HG02938 (cell line): ENCODE measurements at regions not wholly inside any gene's neighbourhood (a gene's known extent, or its start where the extent isn't known, plus 50 kb on each side); places are given as distances from the start of the nearest gene placed in this dataset.
"Not testable (repeated sequence)": the region's sequence is repeated elsewhere in the genome, so short reads cannot be mapped to it uniquely, and the experiment has no call there.

ENCODE experiments used
- ATAC-seq: cut with Tn5 transposase; IDR thresholded peaks from one replicate; pipeline ENCODE4 v1.9.1; 2021; ENCODE audit warnings: mild to moderate bottlenecking, moderate library complexity; ENCODE audit not compliant: unreplicated experiment

- ATAC-seq, result no peak
Observed at GRCh38 chr4:97027728-97028410, 1115.4 kb downstream of the STPG2 start.

- no peak for ATAC-seq
Observed at GRCh38 chr4:97028785-97029184, 1114.5 kb downstream of the STPG2 start.

GRCh38 chr4:97037411-97038145 is 1105.7 kb downstream of the STPG2 start:
- not testable (repeated sequence) for ATAC-seq

GRCh38 chr4:97038146-97038516 is 1105.1 kb downstream of the STPG2 start:
- no peak for ATAC-seq

- ATAC-seq, result no peak
Observed at GRCh38 chr4:97072666-97073065, 1070.6 kb downstream of the STPG2 start.

- ATAC-seq, result no peak
Observed at GRCh38 chr4:97073194-97073593, 1070.1 kb downstream of the STPG2 start.

- ATAC-seq, result no peak
Observed at GRCh38 chr4:97074531-97074930, 1068.7 kb downstream of the STPG2 start.

GRCh38 chr4:97081951-97082350 is 1061.3 kb downstream of the STPG2 start:
- ATAC-seq, result no peak

GRCh38 chr4:97097036-97097435 is 1046.2 kb downstream of the STPG2 start:
- not testable (repeated sequence) for ATAC-seq

- ATAC-seq, result not testable (repeated sequence)
Observed at GRCh38 chr4:97101171-97101570, 1042.1 kb downstream of the STPG2 start.

GRCh38 chr4:97103252-97103651 is 1040.0 kb downstream of the STPG2 start:
- no peak for ATAC-seq

- no peak for ATAC-seq
Observed at GRCh38 chr4:97104006-97104405, 1039.3 kb downstream of the STPG2 start.

- no peak for ATAC-seq
Observed at GRCh38 chr4:97104666-97105065, 1038.6 kb downstream of the STPG2 start.

GRCh38 chr4:97105347-97106099 is 1037.8 kb downstream of the STPG2 start:
- ATAC-seq, result no peak

GRCh38 chr4:97106161-97106560 is 1037.1 kb downstream of the STPG2 start:
- ATAC-seq, result no peak

- ATAC-seq, result no peak
Observed at GRCh38 chr4:97110506-97110905, 1032.8 kb downstream of the STPG2 start.

- ATAC-seq, result no peak
Observed at GRCh38 chr4:97116511-97116910, 1026.8 kb downstream of the STPG2 start.

GRCh38 chr4:97121493-97121892 is 1021.8 kb downstream of the STPG2 start:
- no peak for ATAC-seq

GRCh38 chr4:97123573-97123972 is 1019.7 kb downstream of the STPG2 start:
- no peak for ATAC-seq

- no peak for ATAC-seq
Observed at GRCh38 chr4:97132435-97132834, 1010.8 kb downstream of the STPG2 start.

GRCh38 chr4:97134456-97134855 is 1008.8 kb downstream of the STPG2 start:
- no peak for ATAC-seq

- no peak for ATAC-seq
Observed at GRCh38 chr4:97139791-97140190, 1003.5 kb downstream of the STPG2 start.
